HEK293 (cell line): ENCODE measurements at regions not wholly inside any gene's neighbourhood (a gene's known extent, or its start where the extent isn't known, plus 50 kb on each side); places are given as distances from the start of the nearest gene placed in this dataset.

Experiments used
- CTCF ChIA-PET: fragments of 350-600 bp; formaldehyde crosslinking; extraction: SDS; loops from one replicate; lab custom pipeline; 2021; ENCODE audit warnings: antibody characterized with exemption; lab: Yijun Ruan, JAX
- POLR2A ChIA-PET: fragments of 300-600 bp; formaldehyde crosslinking; extraction: SDS; loops from one replicate; lab custom pipeline; 2020; ENCODE audit warnings: antibody characterized with exemption, inconsistent platforms; lab: Yijun Ruan, JAX
- H3K27ac ChIP-seq: fragments of 200-500 bp; sonication (Bioruptor generic); 2 replicates; pipeline ENCODE4 v1.5.1; 2014; ENCODE audit warnings: low read depth, low read length, control low read depth, inconsistent platforms; ENCODE audit errors: extremely low read depth
- H3K36me3 ChIP-seq, 2 experiments: fragments of 200-500 bp in 1 of 2; sonication (Bioruptor generic) in 1 of 2; 1 replicate in 1 of 2; 2 replicates in 1 of 2; pipeline ENCODE4 v1.5.1; 2014 to 2017; ENCODE audit warnings: inconsistent platforms in 2 of 2, low read length in 2 of 2; ENCODE audit not compliant: control insufficient read depth in 2 of 2, insufficient read depth in 1 of 2
- H3K4me1 ChIP-seq: fragments of 200-500 bp; sonication (Bioruptor generic); 2 replicates; pipeline ENCODE4 v1.5.1; 2014; ENCODE audit warnings: mild to moderate bottlenecking, low read length, inconsistent platforms; ENCODE audit not compliant: control insufficient read depth, insufficient read depth
- H3K4me3 ChIP-seq: 2 replicates; pipeline ENCODE4 v1.5.1; 2011; ENCODE audit warnings: low read depth, mild to moderate bottlenecking, control low read depth, low read length, moderate library complexity
- H3K9me3 ChIP-seq: fragments of 200-500 bp; sonication (Bioruptor generic); 2 replicates; pipeline ENCODE4 v1.5.1; 2014; ENCODE audit warnings: low read depth, low read length, inconsistent platforms; ENCODE audit not compliant: control insufficient read depth, insufficient read depth
- GLIS2 ChIP-seq: fragments of 450-650 bp; formaldehyde crosslinking; IDR thresholded peaks from 2 replicates; pipeline ENCODE4 v1.5.1; 2016; ENCODE audit warnings: missing biosample characterization, missing genetic modification characterization
- KLF16 ChIP-seq: fragments of 450-650 bp; formaldehyde crosslinking; IDR thresholded peaks from 2 replicates; pipeline ENCODE4 v1.5.1; 2017; ENCODE audit warnings: missing biosample characterization, missing genetic modification characterization
- SCRT1 ChIP-seq: fragments of 450-650 bp; formaldehyde crosslinking; IDR thresholded peaks from 2 replicates; pipeline ENCODE4 v1.5.1; 2016; ENCODE audit warnings: missing biosample characterization, missing genetic modification characterization, borderline replicate concordance
- SCRT2 ChIP-seq: fragments of 450-650 bp; formaldehyde crosslinking; IDR thresholded peaks from 2 replicates; pipeline ENCODE4 v1.5.1; 2016; ENCODE audit warnings: missing biosample characterization, missing genetic modification characterization
- SP2 ChIP-seq: fragments of 450-650 bp; formaldehyde crosslinking; IDR thresholded peaks from 2 replicates; pipeline ENCODE4 v1.5.1; 2016; ENCODE audit warnings: missing biosample characterization, missing genetic modification characterization
- YY1 ChIP-seq: fragments of 450-650 bp; formaldehyde crosslinking; IDR thresholded peaks from 2 replicates; pipeline ENCODE4 v1.5.1; 2018; ENCODE audit warnings: missing biosample characterization, missing genetic modification characterization
- ZBTB7A ChIP-seq: fragments of 450-650 bp; formaldehyde crosslinking; IDR thresholded peaks from 2 replicates; pipeline ENCODE4 v1.5.1; 2016; ENCODE audit warnings: low read depth, missing biosample characterization, missing genetic modification characterization
- ZEB2 ChIP-seq: fragments of 450-650 bp; formaldehyde crosslinking; IDR thresholded peaks from 2 replicates; pipeline ENCODE4 v1.5.1; 2016; ENCODE audit warnings: missing biosample characterization, missing genetic modification characterization
- ZNF169 ChIP-seq: fragments of 450-650 bp; formaldehyde crosslinking; IDR thresholded peaks from 2 replicates; pipeline ENCODE4 v1.5.1; 2016; ENCODE audit warnings: missing biosample characterization, missing genetic modification characterization
- ZNF184 ChIP-seq: fragments of 450-650 bp; IDR thresholded peaks from 2 replicates; pipeline ENCODE4 v1.5.1; 2018; ENCODE audit warnings: missing biosample characterization, mild to moderate bottlenecking, missing genetic modification characterization
- ZNF48 ChIP-seq: fragments of 450-650 bp; formaldehyde crosslinking; IDR thresholded peaks from 2 replicates; pipeline ENCODE4 v1.5.1; 2016; ENCODE audit warnings: missing biosample characterization, missing genetic modification characterization
- ZNF529 ChIP-seq: fragments of 450-650 bp; formaldehyde crosslinking; IDR thresholded peaks from 2 replicates; pipeline ENCODE4 v1.5.1; 2017; ENCODE audit warnings: missing genetic modification characterization, missing biosample characterization; ENCODE audit not compliant: insufficient replicate concordance
- ZNF530 ChIP-seq: fragments of 450-650 bp; formaldehyde crosslinking; IDR thresholded peaks from 2 replicates; pipeline ENCODE4 v1.5.1; 2016; ENCODE audit warnings: low read depth, missing biosample characterization, missing genetic modification characterization
- ZNF544 ChIP-seq: fragments of 450-650 bp; formaldehyde crosslinking; IDR thresholded peaks from 2 replicates; pipeline ENCODE4 v1.5.0; 2017; ENCODE audit warnings: missing biosample characterization, missing genetic modification characterization
- ZNF571 ChIP-seq: fragments of 450-650 bp; formaldehyde crosslinking; IDR thresholded peaks from 2 replicates; pipeline ENCODE4 v1.5.0; 2017; ENCODE audit warnings: missing biosample characterization, missing genetic modification characterization
- ZNF596 ChIP-seq: fragments of 450-650 bp; IDR thresholded peaks from 2 replicates; pipeline ENCODE4 v1.5.0; 2018; ENCODE audit warnings: missing biosample characterization, mild to moderate bottlenecking, missing genetic modification characterization, moderate library complexity
- ZNF600 ChIP-seq: fragments of 450-650 bp; formaldehyde crosslinking; IDR thresholded peaks from 2 replicates; pipeline ENCODE4 v1.5.1; 2016; ENCODE audit warnings: missing biosample characterization, missing genetic modification characterization
- ZNF654 ChIP-seq: fragments of 450-650 bp; formaldehyde crosslinking; IDR thresholded peaks from 2 replicates; pipeline ENCODE4 v1.5.1; 2016; ENCODE audit warnings: low read depth, missing biosample characterization, missing genetic modification characterization
- ZNF664 ChIP-seq: fragments of 450-650 bp; formaldehyde crosslinking; IDR thresholded peaks from 2 replicates; pipeline ENCODE4 v1.5.1; 2016; ENCODE audit warnings: missing biosample characterization, missing genetic modification characterization
- ZNF792 ChIP-seq: fragments of 450-650 bp; formaldehyde crosslinking; IDR thresholded peaks from 2 replicates; pipeline ENCODE4 v1.5.1; 2016; ENCODE audit warnings: missing biosample characterization, missing genetic modification characterization
- TF ChIP-seq, protein P1 (sequence below): fragments of 450-650 bp; formaldehyde crosslinking; IDR thresholded peaks from 2 replicates; pipeline ENCODE4 v1.5.1; 2016; ENCODE audit warnings: missing biosample characterization, missing genetic modification characterization
- TF ChIP-seq, protein P2 (sequence below): fragments of 450-650 bp; formaldehyde crosslinking; IDR thresholded peaks from 2 replicates; pipeline ENCODE4 v1.5.1; 2016; ENCODE audit warnings: missing biosample characterization, missing genetic modification characterization
- TF ChIP-seq, protein P3 (sequence below): fragments of 450-650 bp; formaldehyde crosslinking; IDR thresholded peaks from 2 replicates; pipeline ENCODE4 v1.5.1; 2016; ENCODE audit warnings: missing biosample characterization, missing genetic modification characterization

DNA sequence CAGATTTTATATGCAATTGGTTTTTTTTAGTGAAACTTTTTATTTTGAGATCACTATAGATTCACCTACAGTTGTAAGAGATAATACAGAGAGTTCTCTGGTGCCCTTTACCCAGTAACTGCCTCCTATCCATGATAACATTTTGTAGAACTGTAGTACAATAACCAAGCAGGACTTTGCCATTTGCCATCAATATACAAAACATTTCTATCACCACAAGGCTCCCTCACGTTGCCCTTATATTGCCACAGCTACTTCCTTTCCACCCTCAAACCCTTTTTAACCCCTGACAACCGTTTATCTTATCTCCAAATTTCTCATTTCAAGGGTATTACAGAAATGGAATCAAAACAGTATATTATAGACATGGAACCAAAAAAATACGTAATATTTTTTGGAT, 130.7 kb upstream of the GOLGA6L4 start (continued):
- no peak for TF ChIP-seq GLIS2 (tag by site-specific recombination)
- TF ChIP-seq ZNF184 (tag by site-specific recombination): no peak
- no peak for TF ChIP-seq ZBTB7A
- TF ChIP-seq, all 188 proteins: peak for 0

DNA sequence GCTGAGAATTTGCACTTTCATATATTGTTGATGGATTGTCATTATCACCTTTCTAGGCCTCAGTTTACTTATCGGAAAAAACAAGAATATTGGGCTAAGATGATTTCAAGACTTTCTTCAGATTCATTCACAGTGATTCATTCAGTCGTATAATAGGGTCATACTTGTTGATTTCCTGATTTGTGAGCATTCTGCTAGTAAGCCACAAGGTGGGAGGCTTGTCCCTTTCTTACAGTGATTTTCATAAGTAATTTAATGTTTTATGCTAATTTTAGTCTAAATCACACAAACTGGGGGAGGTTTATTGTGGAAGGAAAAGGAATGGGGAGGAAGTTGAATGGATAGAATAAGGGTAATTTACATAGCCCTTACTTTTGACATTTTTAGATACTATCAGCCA, 126.8 kb upstream of the GOLGA6L4 start:
- POLR2A ChIA-PET: no interaction called here
- H3K4me1 ChIP-seq: peaks cover 22% of the 10 kb centered on the region; the same call in 1 of the 2 replicates
- TF ChIP-seq, protein P1, sequence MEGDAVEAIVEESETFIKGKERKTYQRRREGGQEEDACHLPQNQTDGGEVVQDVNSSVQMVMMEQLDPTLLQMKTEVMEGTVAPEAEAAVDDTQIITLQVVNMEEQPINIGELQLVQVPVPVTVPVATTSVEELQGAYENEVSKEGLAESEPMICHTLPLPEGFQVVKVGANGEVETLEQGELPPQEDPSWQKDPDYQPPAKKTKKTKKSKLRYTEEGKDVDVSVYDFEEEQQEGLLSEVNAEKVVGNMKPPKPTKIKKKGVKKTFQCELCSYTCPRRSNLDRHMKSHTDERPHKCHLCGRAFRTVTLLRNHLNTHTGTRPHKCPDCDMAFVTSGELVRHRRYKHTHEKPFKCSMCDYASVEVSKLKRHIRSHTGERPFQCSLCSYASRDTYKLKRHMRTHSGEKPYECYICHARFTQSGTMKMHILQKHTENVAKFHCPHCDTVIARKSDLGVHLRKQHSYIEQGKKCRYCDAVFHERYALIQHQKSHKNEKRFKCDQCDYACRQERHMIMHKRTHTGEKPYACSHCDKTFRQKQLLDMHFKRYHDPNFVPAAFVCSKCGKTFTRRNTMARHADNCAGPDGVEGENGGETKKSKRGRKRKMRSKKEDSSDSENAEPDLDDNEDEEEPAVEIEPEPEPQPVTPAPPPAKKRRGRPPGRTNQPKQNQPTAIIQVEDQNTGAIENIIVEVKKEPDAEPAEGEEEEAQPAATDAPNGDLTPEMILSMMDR (tag by site-specific recombination): 0 out of 2 replicates have a peak, but pooled peaks have one; percentile 19
- TF ChIP-seq ZNF654 (tag by site-specific recombination) (peak; percentile 45), SCRT2 (tag by site-specific recombination) (peak; percentile 87), SCRT1 (tag by site-specific recombination) (peak; percentile 82; the same call in 1 of the 2 replicates), ZNF571 (tag by site-specific recombination) (no peak)
- no peak overlapping the region for H3K4me3 ChIP-seq
- no peaks in the 10 kb centered on the region for H3K9me3 ChIP-seq
- H3K36me3 ChIP-seq: no peaks in the 10 kb centered on the region
- no peak overlapping the region for H3K27ac ChIP-seq
- CTCF ChIA-PET: no interaction called here

DNA sequence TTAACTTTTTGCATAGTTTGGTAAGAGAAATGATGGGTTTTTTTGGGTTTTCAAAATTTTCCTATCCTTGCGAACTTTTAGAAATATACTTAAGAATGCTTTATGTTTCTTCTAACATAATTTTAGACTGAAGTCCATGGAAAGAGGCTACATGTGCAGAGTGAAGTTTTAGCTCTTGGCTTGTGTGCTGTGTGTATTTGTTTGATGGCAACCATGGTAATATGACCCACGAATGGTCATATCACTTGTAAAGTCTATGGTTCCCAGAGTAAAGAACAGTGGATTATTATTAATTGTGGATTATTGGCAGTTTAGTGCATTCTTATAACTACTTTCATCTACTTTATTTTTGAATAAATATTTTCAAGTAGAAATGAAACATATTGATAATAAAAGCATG, 124.0 kb upstream of the GOLGA6L4 start:
- Histone ChIP-seq H3K36me3 (0 out of 3 replicates have a peak, but pooled peaks cover 0 to 3% of the 10 kb centered on the region in 2 experiments), H3K27ac (no peak overlapping the region), H3K9me3 (no peaks in the 10 kb centered on the region), H3K4me3 (no peak overlapping the region), H3K4me1 (peaks cover 28% of the 10 kb centered on the region; the same call in 1 of the 2 replicates)
- POLR2A ChIA-PET: no interaction called here
- CTCF ChIA-PET: interaction anchor here (0.8 kb wide), 1 partner anchor 13 kb away, joined by 3 read pairs; no protein-coding TSS in a partner anchor
- no peak for TF ChIP-seq YY1
- TF ChIP-seq, protein P2, sequence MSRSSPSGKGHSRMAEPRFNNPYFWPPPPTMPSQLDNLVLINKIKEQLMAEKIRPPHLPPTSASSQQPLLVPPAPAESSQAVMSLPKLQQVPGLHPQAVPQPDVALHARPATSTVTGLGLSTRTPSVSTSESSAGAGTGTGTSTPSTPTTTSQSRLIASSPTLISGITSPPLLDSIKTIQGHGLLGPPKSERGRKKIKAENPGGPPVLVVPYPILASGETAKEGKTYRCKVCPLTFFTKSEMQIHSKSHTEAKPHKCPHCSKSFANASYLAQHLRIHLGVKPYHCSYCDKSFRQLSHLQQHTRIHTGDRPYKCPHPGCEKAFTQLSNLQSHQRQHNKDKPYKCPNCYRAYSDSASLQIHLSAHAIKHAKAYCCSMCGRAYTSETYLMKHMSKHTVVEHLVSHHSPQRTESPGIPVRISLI (tag by site-specific recombination): no peak
- no peak for TF ChIP-seq ZNF48 (tag by site-specific recombination)
- TF ChIP-seq ZNF529: no peak
- no peak for TF ChIP-seq ZNF571 (tag by site-specific recombination)
- TF ChIP-seq, protein P3, sequence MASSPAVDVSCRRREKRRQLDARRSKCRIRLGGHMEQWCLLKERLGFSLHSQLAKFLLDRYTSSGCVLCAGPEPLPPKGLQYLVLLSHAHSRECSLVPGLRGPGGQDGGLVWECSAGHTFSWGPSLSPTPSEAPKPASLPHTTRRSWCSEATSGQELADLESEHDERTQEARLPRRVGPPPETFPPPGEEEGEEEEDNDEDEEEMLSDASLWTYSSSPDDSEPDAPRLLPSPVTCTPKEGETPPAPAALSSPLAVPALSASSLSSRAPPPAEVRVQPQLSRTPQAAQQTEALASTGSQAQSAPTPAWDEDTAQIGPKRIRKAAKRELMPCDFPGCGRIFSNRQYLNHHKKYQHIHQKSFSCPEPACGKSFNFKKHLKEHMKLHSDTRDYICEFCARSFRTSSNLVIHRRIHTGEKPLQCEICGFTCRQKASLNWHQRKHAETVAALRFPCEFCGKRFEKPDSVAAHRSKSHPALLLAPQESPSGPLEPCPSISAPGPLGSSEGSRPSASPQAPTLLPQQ (tag by site-specific recombination): no peak
- TF ChIP-seq ZNF600: no peak
- TF ChIP-seq ZEB2 (tag by site-specific recombination): no peak
- no peak for TF ChIP-seq ZNF530
- no peak for TF ChIP-seq ZNF596 (tag by site-specific recombination)
- no peak for TF ChIP-seq KLF16 (tag by site-specific recombination)
- no peak for TF ChIP-seq SP2 (tag by site-specific recombination)
- no peak for TF ChIP-seq ZNF169
- no peak for TF ChIP-seq ZNF664 (tag by site-specific recombination)
- TF ChIP-seq ZNF792 (tag by site-specific recombination): no peak
- TF ChIP-seq ZNF544: no peak
